Body of pancreas (tissue), 4 donors: ENCODE measurements at regions not wholly inside any gene's neighbourhood (a gene's known extent, or its start where the extent isn't known, plus 50 kb on each side); places are given as distances from the start of the nearest gene placed in this dataset.

Experiments used
- CTCF ChIP-seq, 7 experiments: fragments of 450-650 bp in 4 of 7; fragments of 200-600 bp in 3 of 7; sonication (generic) in 3 of 7; IDR thresholded peaks; one replicate each; pipeline ENCODE4 v1.5.1; 2016 to 2019; ENCODE audit warnings: antibody characterized with exemption in 7 of 7
- POLR2A ChIP-seq, 3 donors: fragments of 450-650 bp; IDR thresholded peaks; one replicate each; pipeline ENCODE4 v1.6.1; 2016; ENCODE audit warnings: antibody characterized with exemption in 3 of 3, mild to moderate bottlenecking in 2 of 3

GRCh38 chr12:24723759-24724158 is 225.1 kb downstream of the BCAT1 start:
- TF ChIP-seq POLR2A (IDR thresholded peaks at IDR 0.05) (no peak), CTCF (IDR thresholded peaks at IDR 0.05) (no peak)
